Transverse colon (tissue), 4 donors: ENCODE measurements at regions not wholly inside any gene's neighbourhood (a gene's known extent, or its start where the extent isn't known, plus 50 kb on each side); places are given as distances from the start of the nearest gene placed in this dataset.
"Not testable (repeated sequence)": the region's sequence is repeated elsewhere in the genome, so short reads cannot be mapped to it uniquely, and the experiment has no call there.

Experiments
- DNase-seq: peaks from one replicate; pipeline ENCODE4 v3.0.0-alpha.2; 2019
- H3K27ac ChIP-seq, 4 donors: fragments of 200-600 bp; sonication (generic); 2 replicates each; pipeline ENCODE4 v1.5.1; 2016 to 2018; ENCODE audit warnings: inconsistent platforms in 4 of 4
- H3K27me3 ChIP-seq: fragments of 200-600 bp; sonication (generic); 2 replicates; pipeline ENCODE4 v1.5.1; 2017; ENCODE audit warnings: inconsistent platforms
- H3K36me3 ChIP-seq, 4 donors: fragments of 200-600 bp; sonication (generic); 2 replicates each; pipeline ENCODE4 v1.5.1; 2017 to 2019; ENCODE audit warnings: inconsistent platforms in 4 of 4
- H3K4me1 ChIP-seq, 4 donors: fragments of 200-600 bp; sonication (generic); 2 replicates each; pipeline ENCODE4 v1.5.1; 2017 to 2020; ENCODE audit warnings: inconsistent platforms in 4 of 4
- H3K4me3 ChIP-seq, 4 donors: fragments of 200-600 bp; sonication (generic); 1 replicate in 1 of 4; 2 replicates in 3 of 4; pipeline versions ENCODE4 v1.5.1 to v1.6.1; 2017 to 2019; ENCODE audit warnings: inconsistent platforms in 4 of 4
- H3K9me3 ChIP-seq, 2 donors: fragments of 200-600 bp; sonication (generic); 2 replicates each; pipeline ENCODE4 v1.5.1; 2017 to 2019; ENCODE audit warnings: inconsistent platforms in 2 of 2
- CTCF ChIP-seq, 5 experiments: fragments of 200-600 bp in 3 of 5; fragments of 450-650 bp in 2 of 5; sonication (generic) in 3 of 5; IDR thresholded peaks; 1 replicate in 2 of 5; 2 replicates in 3 of 5; pipeline ENCODE4 v1.5.1; 2016 to 2017; ENCODE audit warnings: antibody characterized with exemption in 5 of 5, inconsistent platforms in 3 of 5, mild to moderate bottlenecking in 2 of 5, moderate library complexity in 1 of 5
- EP300 ChIP-seq: sonication (generic); formaldehyde crosslinking; IDR thresholded peaks from one replicate; pipeline ENCODE4 v1.6.1; 2017; ENCODE audit warnings: antibody characterized with exemption, low read depth
- POLR2A ChIP-seq: fragments of 450-650 bp; IDR thresholded peaks from one replicate; pipeline ENCODE4 v1.6.1; 2016; ENCODE audit warnings: antibody characterized with exemption, mild to moderate bottlenecking, moderate library complexity
- POLR2AphosphoS5 ChIP-seq, 3 donors: sonication (generic); formaldehyde crosslinking; IDR thresholded peaks; one replicate each; pipeline ENCODE4 v1.6.1; 2016; ENCODE audit warnings: antibody characterized with exemption in 3 of 3
- WGBS, 2 donors: methylation state at CpG; one replicate each; pipeline ENCODE4 v1.1.5; 2018; ENCODE audit warnings: low coverage in 1 of 2; 5-methylcytosine and 5-hydroxymethylcytosine counted together
- in situ Hi-C, 4 donors: fragments of 200-750 bp; cut with MboI; loops; one replicate each; pipeline versions ENCODE4 v1.15.0 to v1.15.1; 2017; ENCODE audit warnings: low sequenced_read_pairs in 3 of 4, low pct_ligation_motif_present in 1 of 4, low pct_unique_long_range_greater_than_20kb in 1 of 4
- intact Hi-C: fragments of 100-400 bp; cut with DNase I; formaldehyde crosslinking; loops from one replicate; pipeline ENCODE4 v1.15.1; 2023; ENCODE audit warnings: low total_unique reads

GRCh38 chr6:146928503-146928902 lies 275.7 kb upstream of the STXBP5 start:
- no peak for DNase-seq
- intact Hi-C loops (no loop called here), in situ Hi-C loops (no loop called here)
- Histone ChIP-seq H3K4me1 (no peaks in the 10 kb centered on the region), H3K36me3 (no peaks in the 10 kb centered on the region), H3K27me3 (no peaks in the 10 kb centered on the region), H3K27ac (no peak overlapping the region), H3K9me3 (no peaks in the 10 kb centered on the region), H3K4me3 (no peak overlapping the region)
- WGBS, 2 donors, result 87 to 96% methylated on average over 2 of the region's 2 CpGs
- no peak for TF ChIP-seq CTCF (IDR thresholded peaks at IDR 0.05)
- TF ChIP-seq POLR2A, result no peak
- TF ChIP-seq EP300, result no peak
- no peak for TF ChIP-seq POLR2AphosphoS5 (IDR thresholded peaks at IDR 0.05)

GRCh38 chr6:146931214-146931613 lies 273.0 kb upstream of the STXBP5 start:
- no peak for DNase-seq
- in situ Hi-C loops, result no loop called here
- no peaks in the 10 kb centered on the region for H3K9me3 ChIP-seq
- no peak overlapping the region for H3K4me3 ChIP-seq
- H3K4me1 ChIP-seq, result no peaks in the 10 kb centered on the region
- no peaks in the 10 kb centered on the region for H3K36me3 ChIP-seq
- intact Hi-C loops, result no loop called here
- no peaks in the 10 kb centered on the region for H3K27me3 ChIP-seq
- TF ChIP-seq POLR2AphosphoS5 (IDR thresholded peaks at IDR 0.05) (no peak), CTCF (IDR thresholded peaks at IDR 0.05) (no peak), EP300 (no peak), POLR2A (no peak)
- WGBS, 2 donors, result 83 to 90% methylated on average over 1 of the region's 1 CpG
- no peak overlapping the region for H3K27ac ChIP-seq

DNA sequence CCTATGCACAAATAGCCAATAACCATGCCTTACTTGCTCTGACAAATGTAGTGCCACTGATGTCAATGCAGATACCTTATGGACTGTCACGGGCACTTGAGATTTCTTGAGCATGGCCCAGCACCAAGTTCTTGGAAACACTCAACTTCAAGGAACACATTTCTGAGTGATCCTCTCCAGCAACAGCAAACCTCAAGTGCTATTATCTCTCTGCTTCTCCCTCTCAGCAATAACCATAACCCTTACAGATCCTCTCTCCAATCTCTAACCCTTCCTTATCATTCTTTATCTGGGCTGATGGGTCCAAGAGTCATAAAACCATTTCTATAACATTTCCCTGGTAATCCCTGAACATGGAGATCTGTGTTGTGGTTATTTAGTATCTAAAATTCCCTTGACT lies 266.9 kb upstream of the STXBP5 start:
- H3K27me3 ChIP-seq, result no peaks in the 10 kb centered on the region
- 88 to 100% methylated on average over 1 of the region's 1 CpG for WGBS, 2 donors
- no peak overlapping the region for H3K4me3 ChIP-seq
- DNase-seq, result no peak
- intact Hi-C loops (no loop called here), in situ Hi-C loops (no loop called here)
- TF ChIP-seq POLR2AphosphoS5 (IDR thresholded peaks at IDR 0.05) (no peak), POLR2A (no peak), CTCF (IDR thresholded peaks at IDR 0.05) (no peak), EP300 (no peak)
- H3K4me1 ChIP-seq, result no peaks in the 10 kb centered on the region
- no peaks in the 10 kb centered on the region for H3K9me3 ChIP-seq
- H3K36me3 ChIP-seq, result no peaks in the 10 kb centered on the region
- H3K27ac ChIP-seq, result no peak overlapping the region

DNA sequence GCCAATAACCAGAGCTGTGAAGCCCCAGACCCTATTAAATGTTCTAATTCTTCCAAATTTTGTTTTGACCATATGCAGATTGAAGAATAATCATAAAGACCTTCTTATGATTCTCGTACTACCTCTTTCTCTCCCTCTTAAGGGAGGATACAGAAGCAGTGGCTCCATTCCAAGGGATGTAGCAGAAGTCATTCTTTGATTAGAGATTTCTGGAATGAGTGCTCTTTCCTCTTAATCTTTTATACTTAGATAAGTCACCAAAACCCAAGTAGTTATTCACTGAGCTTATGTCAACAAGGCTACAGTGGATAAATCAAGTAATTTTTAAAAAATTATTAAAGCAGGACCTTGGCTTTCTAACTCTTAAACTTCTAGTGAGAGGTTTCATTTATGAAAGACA lies 266.0 kb upstream of the STXBP5 start:
- intact Hi-C loops, result no loop called here
- 47 to 67% methylated on average over 1 of the region's 1 CpG for WGBS, 2 donors
- Histone ChIP-seq H3K27ac (no peak overlapping the region), H3K27me3 (no peaks in the 10 kb centered on the region), H3K36me3 (no peaks in the 10 kb centered on the region), H3K4me1 (no peaks in the 10 kb centered on the region), H3K4me3 (no peak overlapping the region), H3K9me3 (peaks cover 0 to 4% of the 10 kb centered on the region in 2 donors)
- in situ Hi-C loops, result no loop called here
- no peak for DNase-seq
- TF ChIP-seq POLR2A (no peak), CTCF (IDR thresholded peaks at IDR 0.05) (no peak), POLR2AphosphoS5 (IDR thresholded peaks at IDR 0.05) (no peak), EP300 (no peak)

- WGBS, 2 donors, result 70 to 77% methylated on average over 6 of the region's 6 CpGs
- in situ Hi-C loops, DNase-seq, H3K27ac ChIP-seq, H3K9me3 ChIP-seq, H3K36me3 ChIP-seq, H3K4me3 ChIP-seq, intact Hi-C loops, H3K27me3 ChIP-seq, H3K4me1 ChIP-seq: not testable (repeated sequence)
Observed at GRCh38 chr6:146939456-146939855, 264.8 kb upstream of the STXBP5 start.
